ENCODE measurements at regions not wholly inside any gene's neighbourhood (a gene's known extent, or its start where the extent isn't known, plus 50 kb on each side); places are given as distances from the start of the nearest gene placed in this dataset.

DNA sequence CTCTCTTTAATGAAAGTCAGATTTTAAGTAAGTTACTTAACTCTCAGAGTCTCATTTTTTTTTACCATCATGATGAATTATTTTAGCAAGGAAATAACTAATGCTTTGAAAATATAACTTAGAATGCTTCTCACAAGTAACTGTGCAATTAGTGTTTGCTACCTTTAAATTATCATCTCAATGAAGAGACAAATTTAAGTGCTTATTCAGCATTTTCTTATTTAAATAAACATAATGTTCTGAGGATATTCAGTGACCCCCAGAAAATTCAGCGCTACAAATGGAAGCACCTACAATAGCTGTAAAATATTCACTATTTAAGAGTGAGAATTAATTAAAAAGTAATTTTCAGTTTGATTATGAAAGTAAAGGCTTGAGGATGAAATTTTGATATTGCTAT lies 527.2 kb downstream of the SLITRK1 start:
- Mint-ChIP-seq H3K36me3 (no peaks in the 10 kb centered on the region), H3K9me3 (peaks cover 3 to 6% of the 10 kb centered on the region in 2 donors), H3K27ac (no peak overlapping the region)
- DNase-seq (ENCODE audit: low spot score in 2 of 2) (no peak), ATAC-seq (no peak)

DNA sequence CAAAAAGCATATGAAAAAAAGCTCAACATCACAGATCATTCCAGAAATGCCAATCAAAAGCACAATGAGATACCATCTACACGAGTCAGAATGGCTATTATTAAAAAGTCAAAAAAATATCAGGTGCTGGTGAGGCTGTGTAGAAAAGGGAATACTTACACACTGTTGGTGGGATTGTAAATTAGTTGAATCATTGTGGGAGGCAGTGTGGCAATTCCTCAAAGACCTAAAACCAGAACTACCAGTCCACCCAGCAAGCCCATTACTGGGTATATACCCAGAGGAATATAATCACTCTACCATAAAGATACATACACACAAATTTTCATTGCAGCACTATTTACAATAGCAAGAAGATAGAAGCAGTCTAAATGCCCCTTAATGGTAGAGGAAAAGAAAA lies 529.9 kb downstream of the SLITRK1 start:
- Mint-ChIP-seq H3K9me3 (no peaks in the 10 kb centered on the region), H3K36me3 (no peaks in the 10 kb centered on the region), H3K27ac (no peak overlapping the region)
- DNase-seq (ENCODE audit: low spot score in 2 of 2) (no peak), ATAC-seq (no peak)

DNA sequence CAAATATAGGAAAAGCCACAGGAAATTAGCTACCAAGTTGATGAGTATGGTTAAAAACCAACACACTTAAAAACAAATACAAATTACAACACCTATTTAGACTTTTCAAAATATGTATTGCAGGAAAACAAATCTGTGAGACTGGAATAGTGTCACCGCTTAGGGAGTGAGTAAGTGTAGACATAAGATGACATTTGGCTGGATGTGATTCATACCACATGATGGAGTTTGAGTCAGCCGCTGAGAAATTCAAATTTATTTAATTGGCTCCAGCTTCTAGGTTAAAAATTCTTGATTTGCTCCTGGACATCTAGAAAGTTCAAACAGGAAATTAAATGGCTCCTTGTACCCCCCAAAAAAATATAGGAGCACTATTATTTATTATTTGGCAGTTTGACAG lies 531.7 kb downstream of the SLITRK1 start:
- no peak for DNase-seq (ENCODE audit: low spot score in 2 of 2)
- H3K9me3 Mint-ChIP-seq, result peaks cover 0 to 2% of the 10 kb centered on the region in 2 donors
- no peak overlapping the region for H3K27ac Mint-ChIP-seq
- no peak for ATAC-seq
- no peaks in the 10 kb centered on the region for H3K36me3 Mint-ChIP-seq

DNA sequence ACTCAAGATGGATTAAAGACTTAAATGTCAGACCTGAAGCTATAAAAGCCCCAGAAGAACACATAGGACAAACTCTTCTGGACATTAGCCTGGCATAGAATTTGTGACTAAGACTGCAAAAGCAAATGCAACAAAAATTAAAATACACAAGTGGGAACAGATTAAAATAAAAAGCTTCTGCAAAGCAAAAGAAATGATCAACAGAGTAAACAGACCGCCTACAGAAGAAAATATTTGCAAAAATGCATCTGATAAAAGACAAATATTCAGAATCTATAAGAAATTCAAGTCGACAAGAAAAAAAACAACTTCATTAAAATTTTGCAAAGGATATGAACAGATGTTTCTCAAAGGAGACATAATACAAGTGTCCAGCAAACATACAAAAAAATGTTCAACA lies 537.8 kb downstream of the SLITRK1 start:
- H3K36me3 Mint-ChIP-seq, result peaks cover 0 to 5% of the 10 kb centered on the region in 2 donors
- DNase-seq (ENCODE audit: low spot score in 2 of 2) (no peak), ATAC-seq (no peak)
- no peak overlapping the region for H3K27ac Mint-ChIP-seq
- H3K9me3 Mint-ChIP-seq, result peaks cover 27 to 29% of the 10 kb centered on the region in 2 donors

DNA sequence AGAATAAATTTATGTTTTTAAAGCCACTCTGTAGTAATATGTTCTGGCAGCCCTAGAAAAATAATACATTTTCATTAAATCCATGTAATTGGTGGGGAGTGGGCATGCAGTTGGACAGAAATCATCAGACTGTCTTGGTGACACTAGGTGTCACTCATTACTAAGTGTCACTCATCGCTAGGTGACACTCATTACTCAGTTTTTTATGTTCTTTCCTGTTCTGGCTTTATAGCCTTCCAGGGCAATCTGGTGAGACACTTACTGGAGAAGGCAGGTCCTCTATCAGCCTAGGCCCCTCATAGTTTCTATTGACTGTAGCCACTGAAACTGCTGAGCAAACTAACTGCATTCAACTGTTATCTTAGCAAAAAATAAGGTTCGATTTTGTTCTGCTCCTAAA lies 542.1 kb downstream of the SLITRK1 start:
- peaks cover 23 to 29% of the 10 kb centered on the region in 2 donors for H3K9me3 Mint-ChIP-seq
- ATAC-seq (no peak), DNase-seq (ENCODE audit: low spot score in 2 of 2) (no peak)
- H3K27ac Mint-ChIP-seq, result no peak overlapping the region
- H3K36me3 Mint-ChIP-seq, result peaks cover 0 to 5% of the 10 kb centered on the region in 2 donors

DNA sequence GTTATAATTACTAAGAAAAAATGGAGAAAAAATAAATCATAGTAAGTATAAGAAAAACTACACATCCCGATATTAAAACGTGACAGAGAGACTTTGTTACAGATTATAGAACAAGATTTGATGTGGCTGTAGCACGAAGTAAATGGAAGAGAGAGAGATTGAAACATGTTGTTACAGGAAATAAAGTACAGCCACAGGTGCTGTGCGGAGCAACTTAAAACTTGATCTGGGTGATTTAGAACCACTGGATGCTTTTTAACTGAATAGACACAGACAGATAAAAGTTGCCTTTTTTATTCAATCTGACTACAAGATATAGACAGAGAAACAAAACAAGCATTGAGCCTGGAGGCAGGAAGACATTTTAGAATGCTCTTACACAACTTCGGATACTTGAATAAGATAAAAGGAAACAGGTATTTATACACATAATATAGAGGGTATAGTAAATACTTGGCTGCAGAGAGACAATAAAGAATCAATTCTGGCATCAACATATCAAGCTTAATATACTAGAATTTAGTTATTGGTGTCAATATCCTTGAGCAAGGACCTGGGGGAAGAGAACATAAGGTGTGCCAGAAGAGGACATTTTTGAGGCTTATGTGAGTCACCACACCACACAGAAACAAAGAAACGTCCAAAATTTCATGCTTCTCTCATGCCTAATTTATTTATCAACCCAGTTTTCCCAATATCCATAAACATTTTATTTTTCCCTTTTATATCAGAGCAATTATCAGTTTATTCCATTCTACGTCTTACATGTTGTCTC lies 548.5 kb downstream of the SLITRK1 start:
- DNase-seq (ENCODE audit: low spot score in 2 of 2) (no peak), ATAC-seq (no peak)
- Mint-ChIP-seq H3K27ac (no peak overlapping the region), H3K9me3 (peaks cover 8 to 20% of the 10 kb centered on the region in 2 donors), H3K36me3 (no peaks in the 10 kb centered on the region)

DNA sequence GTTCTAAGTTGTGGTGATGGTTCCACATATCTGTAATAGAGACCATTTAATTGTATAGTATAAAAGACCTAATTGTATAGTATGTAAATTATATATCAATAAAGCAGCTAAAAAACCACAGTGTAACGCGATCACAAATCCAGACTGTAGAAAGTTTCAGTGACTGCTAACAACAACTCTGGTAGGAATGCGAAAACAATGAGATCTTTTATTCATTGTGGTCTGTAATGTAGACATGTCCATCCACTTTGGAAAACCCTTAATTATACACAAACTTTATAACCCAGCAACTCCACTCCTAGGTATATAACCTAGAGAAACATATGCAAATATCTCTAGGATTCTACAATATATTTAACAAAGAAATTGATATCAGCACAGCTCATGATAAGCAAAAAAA lies 549.5 kb downstream of the SLITRK1 start:
- peaks cover 11 to 20% of the 10 kb centered on the region in 2 donors for H3K9me3 Mint-ChIP-seq
- no peaks in the 10 kb centered on the region for H3K36me3 Mint-ChIP-seq
- no peak overlapping the region for H3K27ac Mint-ChIP-seq
- no peak for DNase-seq (ENCODE audit: low spot score in 2 of 2)
- no peak for ATAC-seq

DNA sequence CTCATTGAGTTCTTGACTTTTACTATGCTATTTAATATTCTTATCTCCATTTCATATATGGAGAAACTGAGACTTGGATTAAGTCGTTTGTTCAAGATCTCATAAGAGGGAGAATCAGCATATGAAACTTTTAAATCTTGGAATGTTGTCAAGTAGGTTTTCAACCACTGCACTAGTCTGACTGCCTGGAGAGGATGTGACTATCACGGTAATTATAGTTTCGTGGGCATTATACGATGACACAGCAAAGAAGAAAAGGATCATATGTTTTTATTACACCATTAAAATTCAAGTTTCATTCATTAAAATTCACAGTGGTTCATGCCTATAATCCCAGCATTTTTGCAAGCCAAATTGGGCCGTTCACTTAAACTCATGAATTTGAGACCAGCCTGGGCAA lies 555.2 kb downstream of the SLITRK1 start:
- Mint-ChIP-seq H3K36me3 (no peaks in the 10 kb centered on the region), H3K9me3 (peaks cover 14 to 20% of the 10 kb centered on the region in 2 donors), H3K27ac (no peak overlapping the region)
- no peak for ATAC-seq
- DNase-seq (ENCODE audit: low spot score in 2 of 2), result no peak

DNA sequence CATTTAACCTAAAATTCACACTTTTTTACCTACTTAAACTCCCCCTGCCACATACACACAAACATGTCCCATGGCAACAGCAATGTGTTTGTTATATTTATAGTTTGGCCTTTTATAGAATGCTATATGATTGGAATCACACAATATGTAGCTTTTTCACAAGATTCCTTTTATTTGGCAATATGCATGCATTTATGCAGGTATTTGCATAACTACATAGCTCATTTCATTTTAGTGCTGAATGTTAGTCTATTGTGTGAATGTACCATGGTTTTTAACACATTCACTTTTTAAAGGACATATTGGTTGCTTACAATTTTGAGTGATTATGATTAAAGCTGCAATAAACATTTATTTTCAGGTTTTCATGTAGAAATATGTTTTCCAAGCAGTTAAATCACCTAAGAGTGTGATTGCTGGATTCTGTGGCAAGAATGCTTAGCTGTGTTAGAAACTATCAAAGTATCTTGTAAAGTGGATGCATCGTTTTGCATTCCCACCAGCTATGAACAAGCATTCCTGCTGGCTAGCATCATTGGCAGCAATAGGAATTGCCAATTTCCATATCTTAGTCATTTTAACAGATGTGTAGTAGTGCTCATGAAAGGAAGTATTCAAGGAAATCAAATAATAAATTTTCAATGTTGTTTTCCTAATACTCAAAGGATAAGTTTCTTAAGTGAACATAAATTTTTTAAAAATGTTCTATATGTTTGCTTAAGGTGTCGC lies 557.0 kb downstream of the SLITRK1 start:
- Mint-ChIP-seq H3K36me3 (no peaks in the 10 kb centered on the region), H3K9me3 (peaks cover 11 to 14% of the 10 kb centered on the region in 2 donors), H3K27ac (no peak overlapping the region)
- ATAC-seq (no peak), DNase-seq (ENCODE audit: low spot score in 2 of 2) (no peak)

DNA sequence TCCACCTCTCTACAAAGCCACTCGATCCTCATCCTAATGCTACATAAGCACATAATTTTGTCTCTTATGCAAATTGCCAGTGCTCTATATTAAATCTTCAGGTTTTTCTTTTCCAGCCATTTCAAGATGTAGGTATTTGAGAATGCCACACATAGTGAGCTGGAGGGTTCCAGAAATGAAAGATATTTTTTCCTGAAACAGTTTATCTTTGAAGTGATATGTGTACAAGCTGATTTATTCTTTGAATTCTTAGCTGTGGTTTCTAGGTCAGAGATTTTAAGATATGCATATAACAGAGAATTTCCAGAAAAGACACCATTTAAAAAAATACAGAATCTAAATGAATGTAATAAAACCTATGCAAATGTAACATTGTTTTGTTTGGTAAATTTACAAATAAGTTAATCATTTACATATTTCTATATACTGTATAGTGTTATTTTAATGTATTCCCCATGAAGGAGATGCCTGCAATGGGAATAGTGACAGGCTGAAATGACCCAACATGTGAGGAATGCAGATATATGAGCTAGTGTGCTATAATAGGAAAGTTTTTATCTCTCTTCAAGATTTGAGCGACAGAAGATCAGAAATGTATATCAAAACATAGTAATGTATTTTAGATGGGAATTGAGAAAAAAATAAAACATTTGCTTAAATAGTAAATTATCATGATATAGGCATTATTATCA lies 570.2 kb downstream of the SLITRK1 start:
- DNase-seq (ENCODE audit: low spot score in 2 of 2) (no peak), ATAC-seq (no peak)
- Mint-ChIP-seq H3K36me3 (no peaks in the 10 kb centered on the region), H3K9me3 (no peaks in the 10 kb centered on the region), H3K27ac (no peak overlapping the region)

DNA sequence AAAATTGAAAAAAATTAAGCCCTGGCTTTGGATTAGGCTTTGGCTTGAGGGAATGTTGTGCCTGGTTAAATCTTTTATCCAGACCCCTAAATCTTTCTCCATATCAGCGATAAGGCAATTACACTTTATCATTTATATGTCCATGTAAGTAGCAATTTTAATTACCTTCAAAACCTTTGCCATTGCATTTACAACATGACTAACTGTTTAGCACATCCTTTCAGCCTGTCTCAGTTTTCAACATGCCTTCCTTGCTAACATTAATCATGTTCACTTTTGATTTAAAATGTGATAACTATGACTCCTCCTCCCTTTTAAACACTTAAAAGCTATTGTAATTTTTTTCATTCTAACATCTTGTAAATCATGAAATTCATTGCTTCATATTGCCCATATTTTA lies 583.7 kb downstream of the SLITRK1 start:
- DNase-seq (ENCODE audit: low spot score in 2 of 2), result no peak

DNA sequence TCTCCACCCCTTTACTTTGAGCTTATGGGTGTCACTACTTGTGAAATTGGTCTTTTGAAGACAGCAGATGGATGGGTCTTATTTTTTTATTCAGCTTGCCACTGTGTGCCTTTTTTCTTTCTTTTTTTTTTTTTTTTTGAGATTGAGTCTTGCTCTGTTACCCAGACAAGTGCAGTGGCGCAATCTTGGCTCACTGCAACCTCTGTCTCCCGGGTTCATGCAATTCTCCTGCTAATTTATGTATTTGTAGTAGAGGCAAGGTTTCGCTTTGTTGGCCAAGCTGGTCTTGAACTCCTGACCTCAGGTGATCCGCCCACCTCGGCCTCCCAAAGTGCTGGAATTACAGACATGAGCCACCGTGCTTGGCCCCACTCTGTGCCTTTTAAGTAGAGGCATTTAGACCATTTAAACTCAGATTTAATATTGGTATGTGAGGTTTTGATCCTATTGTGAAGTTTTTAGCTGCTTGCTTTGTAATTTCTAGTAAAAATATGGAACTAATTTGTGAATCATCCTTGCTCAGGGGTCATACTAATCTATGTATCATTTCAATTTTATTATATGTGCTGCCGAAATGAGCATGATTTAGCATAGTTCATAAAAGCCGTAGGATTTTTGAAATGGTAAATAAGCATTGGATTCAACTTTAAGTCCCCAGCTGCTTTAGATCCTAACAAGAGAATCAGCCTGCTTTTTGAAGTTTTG lies 584.5 kb downstream of the SLITRK1 start:
- Mint-ChIP-seq H3K27ac (no peak overlapping the region), H3K36me3 (no peaks in the 10 kb centered on the region), H3K9me3 (peaks cover 10 to 11% of the 10 kb centered on the region in 2 donors)
- DNase-seq (ENCODE audit: low spot score in 2 of 2), result no peak
- no peak for ATAC-seq

More for the DNA sequence above, 583.7 kb downstream of the SLITRK1 start:
- no peak for ATAC-seq
- Mint-ChIP-seq H3K27ac (no peak overlapping the region), H3K36me3 (no peaks in the 10 kb centered on the region), H3K9me3 (peaks cover 6 to 9% of the 10 kb centered on the region in 2 donors)

DNA sequence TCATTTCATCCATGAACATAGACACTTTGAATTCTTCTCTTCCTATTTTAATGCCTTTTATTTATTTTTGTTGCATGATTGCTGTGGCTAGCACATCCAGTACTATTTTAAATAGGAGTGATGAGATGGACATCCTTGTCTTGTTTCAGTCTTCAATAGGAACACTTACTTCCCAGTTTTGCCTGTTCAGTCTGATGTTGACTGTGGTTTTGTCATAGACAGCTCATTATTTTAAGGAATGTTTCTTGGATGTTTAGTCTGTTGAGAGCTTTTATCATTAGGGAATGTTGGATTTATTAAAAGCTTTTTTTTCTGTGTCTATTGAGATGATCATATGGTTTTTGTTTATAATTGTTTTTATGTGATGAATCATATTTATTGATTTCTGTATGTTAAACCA lies 586.6 kb downstream of the SLITRK1 start:
- DNase-seq (ENCODE audit: low spot score in 2 of 2), result no peak
- Mint-ChIP-seq H3K36me3 (no peaks in the 10 kb centered on the region), H3K27ac (no peak overlapping the region), H3K9me3 (peaks cover 11 to 14% of the 10 kb centered on the region in 2 donors)
- ATAC-seq, result no peak

DNA sequence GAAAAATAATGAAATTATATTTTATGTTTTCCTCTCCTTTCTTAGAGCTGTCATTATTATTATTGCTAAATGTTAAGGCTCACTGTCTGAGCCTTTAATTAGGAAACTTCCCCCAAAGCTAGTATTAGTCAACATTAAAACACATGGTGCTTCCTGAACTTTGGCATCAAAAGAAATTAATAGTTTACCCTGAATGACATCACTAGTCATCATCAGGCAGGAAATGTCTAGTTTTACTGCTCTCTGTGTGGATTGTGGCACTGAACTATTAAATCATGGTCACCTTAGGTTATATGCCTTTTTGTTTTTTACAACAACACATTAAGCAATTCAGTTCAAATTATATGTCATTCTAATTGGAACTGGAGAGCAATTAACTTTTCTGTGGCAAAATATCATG lies 595.5 kb downstream of the SLITRK1 start:
- Mint-ChIP-seq H3K9me3 (no peaks in the 10 kb centered on the region), H3K36me3 (no peaks in the 10 kb centered on the region), H3K27ac (no peak overlapping the region)
- ATAC-seq (no peak), DNase-seq (ENCODE audit: low spot score in 2 of 2) (no peak)

DNA sequence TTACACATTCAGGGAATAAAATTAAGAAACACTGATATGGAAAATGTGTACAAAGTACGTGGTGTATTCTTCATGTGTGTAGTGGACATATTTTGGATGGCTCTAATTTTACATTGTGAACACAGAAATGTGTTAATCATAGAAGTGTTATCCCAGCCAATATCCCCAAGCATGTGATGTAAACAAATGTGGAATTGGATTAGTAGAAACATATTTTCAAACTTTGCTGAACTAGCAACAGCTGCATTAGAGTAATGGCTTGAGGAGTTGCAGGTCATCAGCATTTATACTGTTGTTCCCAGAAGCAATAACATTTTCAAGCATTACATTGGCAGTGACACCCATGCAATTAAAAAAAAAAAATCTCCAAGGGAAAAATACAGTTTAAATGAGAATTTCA lies 600.6 kb downstream of the SLITRK1 start:
- no peak for ATAC-seq
- Mint-ChIP-seq H3K9me3 (peaks cover 4 to 8% of the 10 kb centered on the region in 2 donors), H3K27ac (no peak overlapping the region), H3K36me3 (no peaks in the 10 kb centered on the region)
- DNase-seq (ENCODE audit: low spot score in 2 of 2), result no peak

DNA sequence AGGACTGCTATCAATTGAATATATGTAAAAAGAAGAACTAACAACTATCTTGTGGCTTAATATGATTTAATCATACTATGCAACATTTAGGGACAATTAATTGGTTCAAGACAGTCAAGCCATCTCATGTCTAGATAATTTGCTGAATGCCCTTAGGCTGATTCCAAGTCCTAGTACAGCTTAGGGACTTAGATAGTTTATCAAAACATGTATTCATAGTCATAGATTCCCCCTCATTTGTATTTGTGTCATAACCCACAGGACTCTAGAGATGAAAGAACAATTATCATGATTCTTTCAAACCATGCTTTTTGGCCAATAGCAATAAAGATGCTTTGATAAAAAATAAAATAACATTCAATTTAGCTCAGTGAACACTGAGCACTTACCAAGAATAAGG lies 607.6 kb downstream of the SLITRK1 start:
- ATAC-seq, result no peak
- no peaks in the 10 kb centered on the region for H3K36me3 Mint-ChIP-seq
- no peak for DNase-seq (ENCODE audit: low spot score in 2 of 2)
- peaks cover 13 to 15% of the 10 kb centered on the region in 2 donors for H3K9me3 Mint-ChIP-seq
- H3K27ac Mint-ChIP-seq, result no peak overlapping the region
